NCI-H1417 treated with DMSO at 0.1 percent for 48 hours (cell line): ENCODE measurements at regions not wholly inside any gene's neighbourhood (a gene's known extent, or its start where the extent isn't known, plus 50 kb on each side); places are given as distances from the start of the nearest gene placed in this dataset.

Source experiments
- DNase-seq: peaks from one replicate; lab custom pipeline; 2025; lab: John Stamatoyannopoulos, UW

GRCh38 chr2:238635647-238636051 lies 208.9 kb downstream of the ASB1 start:
- DNase-seq: no peak

DNA sequence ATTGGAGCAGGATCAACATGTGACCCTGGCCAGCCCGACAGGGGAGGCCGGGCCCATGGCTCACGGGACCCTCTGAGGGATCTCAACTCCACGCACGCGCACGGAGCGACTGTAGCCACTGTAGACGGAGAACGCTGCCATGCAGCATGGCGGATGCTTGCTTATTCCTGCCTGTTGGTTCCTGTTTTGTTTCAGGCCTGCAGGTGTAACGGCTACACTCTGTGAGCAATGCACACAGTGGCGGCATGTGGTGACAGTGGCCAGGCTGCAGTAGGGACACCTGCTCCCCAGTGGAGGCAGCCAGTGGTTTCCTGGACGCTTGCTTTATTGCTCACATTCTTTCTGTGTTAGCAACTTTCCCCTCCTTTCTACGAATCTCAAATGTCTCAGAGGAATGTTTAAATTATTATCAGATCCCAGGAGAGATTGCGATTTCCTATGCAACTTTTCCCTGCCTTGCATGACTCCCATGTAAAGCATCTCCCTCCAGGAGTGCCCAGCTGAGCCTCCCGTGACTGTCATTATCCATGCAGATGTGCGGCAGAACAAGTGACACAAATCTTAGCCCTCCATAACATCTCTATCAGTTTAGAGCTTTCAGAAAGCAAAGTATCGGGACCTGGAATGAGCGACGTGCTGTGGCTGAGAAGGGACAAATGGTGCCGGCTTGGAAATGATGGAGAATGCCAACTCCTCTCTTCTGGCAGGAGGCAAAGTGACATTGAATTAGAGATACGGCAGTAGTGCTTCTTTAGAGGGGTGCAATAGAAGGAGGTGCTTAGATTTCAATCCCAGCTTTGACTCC lies 209.7 kb downstream of the ASB1 start:
- no peak for DNase-seq

GRCh38 chr2:238638100-238638981 lies 209.5 kb upstream of the TWIST2 start:
- DNase-seq: no peak

DNA sequence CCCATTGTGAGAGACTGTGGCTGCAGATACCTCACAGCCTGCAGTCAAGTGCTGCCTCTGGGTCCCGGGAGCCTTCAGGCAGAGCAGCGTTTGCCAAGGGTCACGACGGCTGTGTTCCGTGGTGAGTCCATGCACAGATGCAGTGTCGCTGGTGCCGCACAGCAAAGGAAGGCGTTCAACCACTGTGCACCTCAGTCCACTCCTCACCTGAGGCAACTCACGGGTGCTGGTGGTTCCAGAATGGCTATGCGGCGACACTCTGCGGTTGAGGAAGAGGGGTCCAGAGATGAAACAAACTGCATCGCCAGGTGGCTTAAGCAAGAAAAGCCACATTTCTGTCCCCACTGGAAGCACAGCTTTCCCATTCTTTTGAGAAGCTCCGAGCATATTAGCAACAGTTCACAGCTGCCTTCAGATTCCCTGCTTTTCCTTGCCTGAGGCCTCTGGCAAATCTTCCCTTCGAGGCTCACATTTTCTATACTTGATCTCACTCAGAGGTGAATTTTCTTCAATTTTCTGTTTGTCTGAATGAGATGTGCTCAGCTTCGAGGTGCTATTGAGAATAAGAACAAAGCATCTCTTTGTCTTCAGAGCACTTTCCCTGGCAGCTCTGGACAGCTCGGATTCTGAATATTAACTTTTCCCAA lies 208.8 kb upstream of the TWIST2 start:
- no peak for DNase-seq

DNA sequence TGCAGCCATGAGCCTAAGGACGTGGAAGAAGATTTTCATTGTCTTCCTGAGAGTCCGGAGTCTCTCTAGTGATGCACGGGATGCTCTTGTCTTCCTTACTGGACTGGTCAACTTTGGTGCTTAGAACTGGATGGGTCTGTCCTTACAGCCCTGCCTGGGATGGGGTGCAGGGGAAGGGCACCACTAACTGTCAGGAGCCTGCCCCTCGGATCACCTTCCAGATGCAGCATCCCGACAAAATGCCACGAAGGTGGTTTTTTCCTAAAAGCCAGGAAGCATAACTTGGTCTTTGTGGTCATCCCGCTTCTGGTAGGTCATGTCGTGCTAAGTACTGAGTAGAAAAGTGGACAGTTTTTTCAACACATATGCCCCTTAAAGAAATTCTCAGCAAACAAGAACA lies 207.4 kb upstream of the TWIST2 start:
- no peak for DNase-seq

- no peak for DNase-seq
Measured at GRCh38 chr2:238642973-238643372, 204.9 kb upstream of the TWIST2 start.

- no peak for DNase-seq
Measured at GRCh38 chr2:238643400-238643907, 204.4 kb upstream of the TWIST2 start.

- no peak for DNase-seq
Measured at GRCh38 chr2:238644095-238645081, 203.5 kb upstream of the TWIST2 start.

- DNase-seq: no peak
Measured at GRCh38 chr2:238645095-238645494, 202.8 kb upstream of the TWIST2 start.

DNA sequence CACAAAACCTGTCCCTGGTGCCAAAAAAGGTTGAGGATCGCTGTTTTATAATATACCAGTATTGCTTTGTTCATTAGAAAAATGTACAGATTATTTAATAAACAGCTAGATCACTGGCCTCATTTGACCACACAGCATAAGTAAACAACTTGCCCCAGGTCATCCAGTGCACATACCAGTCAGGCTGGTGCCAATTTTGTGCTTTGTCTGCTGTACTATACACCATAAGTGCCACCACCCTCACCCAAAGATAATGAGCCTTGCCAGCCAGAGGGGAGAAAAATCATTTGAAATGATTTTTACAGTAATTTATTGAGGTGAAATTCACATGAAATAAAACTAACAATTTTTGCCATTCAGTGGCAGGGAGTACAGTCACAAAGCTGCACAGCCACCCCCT lies 202.2 kb upstream of the TWIST2 start:
- no peak for DNase-seq

DNA sequence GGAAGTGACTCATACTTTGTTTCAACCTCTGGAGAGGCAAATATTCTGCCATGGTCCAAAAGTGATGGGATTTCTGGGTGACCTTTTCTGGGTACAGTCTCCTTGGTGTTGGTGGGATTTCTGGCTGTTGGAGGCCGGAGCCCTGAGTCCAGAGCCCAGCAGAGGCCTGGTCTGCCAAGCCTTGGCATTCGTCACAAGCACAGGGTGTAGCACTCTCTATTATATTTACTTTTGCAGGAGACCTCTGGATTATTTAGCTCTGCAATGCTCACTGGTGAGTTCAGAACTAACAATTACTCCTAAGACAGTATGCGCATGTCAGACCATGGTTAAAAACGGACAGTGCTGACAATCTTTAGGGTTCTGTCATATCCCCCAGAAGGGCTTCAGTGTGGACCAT lies 201.6 kb upstream of the TWIST2 start:
- DNase-seq: no peak

DNA sequence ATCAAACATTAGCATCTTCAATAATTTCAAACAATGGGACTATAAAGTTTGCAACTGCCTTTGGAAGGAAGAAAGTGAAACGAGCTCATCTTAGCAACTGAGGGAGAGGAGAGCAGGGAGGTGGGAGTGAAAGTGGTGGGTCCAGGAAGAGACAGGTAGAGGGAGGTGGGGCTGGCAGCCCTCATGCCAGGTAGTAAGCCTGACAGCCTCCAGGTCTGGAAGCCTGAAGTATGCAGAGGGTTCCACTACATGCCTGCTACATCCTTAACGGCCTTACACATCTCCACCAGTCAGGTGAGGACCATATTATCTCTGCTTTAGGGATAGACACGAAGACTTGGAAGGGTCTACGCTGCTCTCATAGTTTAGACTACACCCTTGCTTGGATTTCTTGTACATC lies 201.1 kb upstream of the TWIST2 start:
- DNase-seq: no peak

- no peak for DNase-seq
Measured at GRCh38 chr2:238649123-238649522, 198.8 kb upstream of the TWIST2 start.

DNA sequence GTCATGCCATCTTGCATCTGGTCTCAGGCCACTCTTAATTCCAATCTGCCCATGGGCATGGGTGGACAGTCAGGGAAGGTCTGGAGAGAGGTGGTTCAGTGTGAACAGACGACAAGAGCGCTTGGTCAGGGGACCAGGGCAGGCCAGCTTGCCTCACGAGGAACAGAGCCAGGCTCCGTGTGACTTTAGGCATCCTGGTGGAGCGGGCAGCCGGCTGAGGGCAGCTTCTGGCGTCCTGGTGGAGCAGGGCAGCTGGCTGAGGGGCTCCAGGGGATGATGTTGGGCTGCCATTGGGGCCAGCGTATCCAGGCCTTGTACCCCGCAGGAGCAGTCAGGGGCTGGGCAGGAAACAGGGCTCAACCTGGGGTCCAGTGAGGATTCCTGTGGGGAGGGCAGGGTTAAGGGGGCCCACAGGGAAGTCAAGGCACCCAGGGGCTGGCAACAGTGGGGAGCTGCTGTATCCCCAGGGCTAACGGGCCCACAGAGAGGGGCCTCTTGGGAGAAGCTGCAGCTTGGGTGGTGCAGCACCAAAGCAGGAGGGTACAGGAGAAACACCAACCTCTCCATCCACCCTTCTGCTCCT lies 197.9 kb upstream of the TWIST2 start:
- no peak for DNase-seq

GRCh38 chr2:238650536-238650935 lies 197.3 kb upstream of the TWIST2 start:
- no peak for DNase-seq

GRCh38 chr2:238651306-238652052 lies 196.4 kb upstream of the TWIST2 start:
- no peak for DNase-seq

DNA sequence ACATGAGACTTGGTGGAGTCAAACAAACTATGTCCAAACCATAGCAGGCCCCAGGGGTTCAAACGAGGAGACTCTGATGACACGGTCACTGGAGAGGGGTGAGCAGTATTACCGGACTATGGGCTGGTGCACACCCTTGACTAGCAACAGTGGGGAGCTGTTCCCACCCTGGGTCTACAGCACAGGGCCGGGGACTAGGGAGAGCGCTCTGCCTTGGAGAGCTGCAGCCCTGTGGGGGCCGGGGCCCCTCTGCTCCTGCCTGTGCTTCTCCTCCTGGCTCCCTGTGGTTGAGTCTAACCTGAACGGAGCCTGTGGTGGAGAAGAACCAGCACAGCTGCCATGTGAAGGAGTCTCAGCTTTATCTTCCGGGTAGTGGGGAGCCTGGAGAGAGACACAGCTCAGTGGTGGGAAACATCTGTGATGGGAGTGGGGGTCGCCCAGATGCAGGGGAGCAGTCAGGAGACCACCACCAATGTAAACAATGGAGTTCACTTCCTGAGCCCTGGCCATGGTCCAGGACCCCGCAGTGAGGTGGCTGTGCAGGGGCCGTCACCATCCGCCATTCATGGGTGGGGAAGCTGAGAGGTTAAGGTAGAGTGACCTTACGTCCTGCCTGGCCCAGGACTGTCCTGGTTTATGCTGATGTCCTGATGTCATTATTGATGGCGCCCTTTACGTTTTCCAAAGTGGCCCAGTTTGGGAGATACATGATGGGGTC lies 195.7 kb upstream of the TWIST2 start:
- DNase-seq: no peak

DNA sequence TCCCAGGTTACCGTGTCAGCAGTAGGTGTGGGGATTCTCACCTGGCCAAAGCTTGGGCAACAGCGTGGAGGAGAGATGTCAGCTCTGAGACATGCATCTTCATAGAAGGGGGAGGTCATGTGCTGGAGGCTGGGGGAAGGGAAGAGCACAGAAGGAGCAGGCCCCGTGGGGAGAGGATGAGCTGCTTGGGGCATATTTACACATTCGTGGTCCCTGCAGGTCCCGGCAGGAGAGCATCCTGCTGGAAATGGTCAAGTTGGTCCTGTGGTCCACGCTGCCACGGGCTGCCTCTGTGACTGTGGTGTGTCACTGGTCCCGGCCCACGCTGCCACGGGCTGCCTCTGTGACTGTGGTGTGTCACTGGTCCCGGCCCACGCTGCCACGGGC lies 195.1 kb upstream of the TWIST2 start:
- no peak for DNase-seq

GRCh38 chr2:238653431-238654109 lies 194.3 kb upstream of the TWIST2 start:
- no peak for DNase-seq
